ENCODE measurements at regions not wholly inside any gene's neighbourhood (a gene's known extent, or its start where the extent isn't known, plus 50 kb on each side); places are given as distances from the start of the nearest gene placed in this dataset.

GRCh38 chr4:180084561-180084960 is 2158.6 kb upstream of the TENM3 start:
- peaks cover 0 to 6% (median 5%) of the 10 kb centered on the region in 3 donors for H3K9me3 Mint-ChIP-seq
- H3K4me3 Mint-ChIP-seq = no peak overlapping the region
- Histone ChIP-seq H3K36me3 (ENCODE audit: control insufficient read depth in 2 of 2, extremely low read depth in 1 of 2, insufficient read depth in 1 of 2, low read length in 1 of 2) (no peaks in the 10 kb centered on the region), H3K27ac (ENCODE audit: low read length) (no peak overlapping the region), H3K4me1 (ENCODE audit: control insufficient read depth in 1 of 2, extremely low read depth in 1 of 2, insufficient read depth in 2 of 2, low read length in 2 of 2) (no peaks in the 10 kb centered on the region), H3K9me3 (no peaks in the 10 kb centered on the region), H3K4me3 (ENCODE audit: control insufficient read depth in 1 of 2, extremely low read depth in 1 of 2, low read length in 1 of 2) (no peak overlapping the region), H3K27me3 (replicated peaks in 1 of 2; ENCODE audit: control insufficient read depth in 2 of 2, extremely low read depth in 1 of 2, insufficient read depth in 2 of 2, low read length in 1 of 2) (no peaks in the 10 kb centered on the region)
- DNase-seq = no peak
- H3K27me3 Mint-ChIP-seq = no peaks in the 10 kb centered on the region
- no CpG with 5 or more reads among the region's 4 CpGs for WGBS (ENCODE audit: insufficient coverage)
- H3K36me3 Mint-ChIP-seq = no peaks in the 10 kb centered on the region
- ChIA-PET POLR2A (no interaction called here), CTCF (no interaction called here)
- H3K4me1 Mint-ChIP-seq = no peaks in the 10 kb centered on the region
- ATAC-seq (replicated peaks in 1 of 4) = no peak
- no peak overlapping the region for H3K27ac Mint-ChIP-seq

- H3K36me3 Mint-ChIP-seq = no peaks in the 10 kb centered on the region
- ATAC-seq (replicated peaks in 1 of 4) = no peak
- H3K4me1 Mint-ChIP-seq = no peaks in the 10 kb centered on the region
These were observed 2156.6 kb upstream of the TENM3 start for GRCh38 chr4:180086480-180087190.

GRCh38 chr4:180098586-180098985 is 2144.6 kb upstream of the TENM3 start:
- H3K27me3 ChIP-seq (replicated peaks in 1 of 2; ENCODE audit: control insufficient read depth in 2 of 2, extremely low read depth in 1 of 2, insufficient read depth in 2 of 2, low read length in 1 of 2) = no peaks in the 10 kb centered on the region
- no peaks in the 10 kb centered on the region for H3K27me3 Mint-ChIP-seq
- no peaks in the 10 kb centered on the region for H3K4me1 ChIP-seq (ENCODE audit: control insufficient read depth in 1 of 2, extremely low read depth in 1 of 2, insufficient read depth in 2 of 2, low read length in 2 of 2)
- no peak for ATAC-seq (replicated peaks in 1 of 4)
- no peak overlapping the region for H3K27ac ChIP-seq (ENCODE audit: low read length)
- peaks cover 3 to 18% (median 13%) of the 10 kb centered on the region in 3 donors for H3K9me3 Mint-ChIP-seq
- no peak overlapping the region for H3K4me3 Mint-ChIP-seq
- no peak overlapping the region for H3K4me3 ChIP-seq (ENCODE audit: control insufficient read depth in 1 of 2, extremely low read depth in 1 of 2, low read length in 1 of 2)
- no peak for DNase-seq
- ChIA-PET POLR2A (no interaction called here), CTCF (no interaction called here)
- H3K36me3 ChIP-seq (ENCODE audit: control insufficient read depth in 2 of 2, extremely low read depth in 1 of 2, insufficient read depth in 1 of 2, low read length in 1 of 2) = no peaks in the 10 kb centered on the region
- no peak overlapping the region for H3K27ac Mint-ChIP-seq
- no peaks in the 10 kb centered on the region for H3K9me3 ChIP-seq
- H3K36me3 Mint-ChIP-seq = no peaks in the 10 kb centered on the region
- no peaks in the 10 kb centered on the region for H3K4me1 Mint-ChIP-seq

More at GRCh38 chr4:180086480-180087190, 2156.6 kb upstream of the TENM3 start:
- Histone ChIP-seq H3K4me1 (ENCODE audit: control insufficient read depth in 1 of 2, extremely low read depth in 1 of 2, insufficient read depth in 2 of 2, low read length in 2 of 2) (no peaks in the 10 kb centered on the region), H3K27me3 (replicated peaks in 1 of 2; ENCODE audit: control insufficient read depth in 2 of 2, extremely low read depth in 1 of 2, insufficient read depth in 2 of 2, low read length in 1 of 2) (no peaks in the 10 kb centered on the region), H3K9me3 (no peaks in the 10 kb centered on the region), H3K36me3 (ENCODE audit: control insufficient read depth in 2 of 2, extremely low read depth in 1 of 2, insufficient read depth in 1 of 2, low read length in 1 of 2) (no peaks in the 10 kb centered on the region), H3K4me3 (ENCODE audit: control insufficient read depth in 1 of 2, extremely low read depth in 1 of 2, low read length in 1 of 2) (no peak overlapping the region), H3K27ac (ENCODE audit: low read length) (no peak overlapping the region)
- ChIA-PET CTCF (no interaction called here), POLR2A (no interaction called here)
- H3K9me3 Mint-ChIP-seq = peaks cover 0 to 6% (median 3%) of the 10 kb centered on the region in 3 donors
- WGBS (ENCODE audit: insufficient coverage) = 0% methylated on average over 1 of the region's 2 CpGs
- no peak for DNase-seq
- no peak overlapping the region for H3K27ac Mint-ChIP-seq
- H3K27me3 Mint-ChIP-seq = no peaks in the 10 kb centered on the region
- no peak overlapping the region for H3K4me3 Mint-ChIP-seq

- 4% methylated on average over 2 of the region's 5 CpGs for WGBS (ENCODE audit: insufficient coverage)
- H3K27me3 ChIP-seq (replicated peaks in 1 of 2; ENCODE audit: control insufficient read depth in 2 of 2, extremely low read depth in 1 of 2, insufficient read depth in 2 of 2, low read length in 1 of 2) = no peaks in the 10 kb centered on the region
- DNase-seq (no peak), ATAC-seq (replicated peaks in 1 of 4) (no peak)
- Mint-ChIP-seq H3K27ac (no peak overlapping the region), H3K9me3 (peaks cover 3 to 18% (median 13%) of the 10 kb centered on the region in 3 donors), H3K36me3 (no peaks in the 10 kb centered on the region), H3K4me1 (no peaks in the 10 kb centered on the region), H3K4me3 (no peak overlapping the region), H3K27me3 (no peaks in the 10 kb centered on the region)
- ChIA-PET CTCF (no interaction called here), POLR2A (no interaction called here)
- H3K4me3 ChIP-seq (ENCODE audit: control insufficient read depth in 1 of 2, extremely low read depth in 1 of 2, low read length in 1 of 2) = no peak overlapping the region
- H3K9me3 ChIP-seq = no peaks in the 10 kb centered on the region
- H3K27ac ChIP-seq (ENCODE audit: low read length) = no peak overlapping the region
- no peaks in the 10 kb centered on the region for H3K4me1 ChIP-seq (ENCODE audit: control insufficient read depth in 1 of 2, extremely low read depth in 1 of 2, insufficient read depth in 2 of 2, low read length in 2 of 2)
- H3K36me3 ChIP-seq (ENCODE audit: control insufficient read depth in 2 of 2, extremely low read depth in 1 of 2, insufficient read depth in 1 of 2, low read length in 1 of 2) = no peaks in the 10 kb centered on the region
These were observed 2143.2 kb upstream of the TENM3 start for GRCh38 chr4:180099957-180100356.

GRCh38 chr4:180100433-180101344 is 2142.5 kb upstream of the TENM3 start:
- Histone ChIP-seq H3K27me3 (replicated peaks in 1 of 2; ENCODE audit: control insufficient read depth in 2 of 2, extremely low read depth in 1 of 2, insufficient read depth in 2 of 2, low read length in 1 of 2) (no peaks in the 10 kb centered on the region), H3K27ac (ENCODE audit: low read length) (no peak overlapping the region), H3K36me3 (ENCODE audit: control insufficient read depth in 2 of 2, extremely low read depth in 1 of 2, insufficient read depth in 1 of 2, low read length in 1 of 2) (no peaks in the 10 kb centered on the region), H3K4me3 (ENCODE audit: control insufficient read depth in 1 of 2, extremely low read depth in 1 of 2, low read length in 1 of 2) (no peak overlapping the region), H3K4me1 (ENCODE audit: control insufficient read depth in 1 of 2, extremely low read depth in 1 of 2, insufficient read depth in 2 of 2, low read length in 2 of 2) (no peaks in the 10 kb centered on the region), H3K9me3 (no peaks in the 10 kb centered on the region)
- Mint-ChIP-seq H3K9me3 (peaks cover 3 to 18% (median 13%) of the 10 kb centered on the region in 3 donors), H3K27me3 (no peaks in the 10 kb centered on the region), H3K36me3 (no peaks in the 10 kb centered on the region), H3K4me3 (no peak overlapping the region), H3K4me1 (no peaks in the 10 kb centered on the region), H3K27ac (no peak overlapping the region)
- DNase-seq (no peak), ATAC-seq (replicated peaks in 1 of 4) (no peak)
- 87% methylated on average over 17 of the region's 22 CpGs for WGBS (ENCODE audit: insufficient coverage)
- ChIA-PET POLR2A (no interaction called here), CTCF (no interaction called here)

- H3K36me3 Mint-ChIP-seq = no peaks in the 10 kb centered on the region
- H3K36me3 ChIP-seq (ENCODE audit: control insufficient read depth in 2 of 2, extremely low read depth in 1 of 2, insufficient read depth in 1 of 2, low read length in 1 of 2) = no peaks in the 10 kb centered on the region
- no peaks in the 10 kb centered on the region for H3K4me1 ChIP-seq (ENCODE audit: control insufficient read depth in 1 of 2, extremely low read depth in 1 of 2, insufficient read depth in 2 of 2, low read length in 2 of 2)
- POLR2A ChIA-PET = no interaction called here
- H3K27me3 ChIP-seq (replicated peaks in 1 of 2; ENCODE audit: control insufficient read depth in 2 of 2, extremely low read depth in 1 of 2, insufficient read depth in 2 of 2, low read length in 1 of 2) = no peaks in the 10 kb centered on the region
- no peaks in the 10 kb centered on the region for H3K4me1 Mint-ChIP-seq
- H3K9me3 Mint-ChIP-seq = peaks cover 3 to 21% (median 17%) of the 10 kb centered on the region in 3 donors
- no peak overlapping the region for H3K27ac Mint-ChIP-seq
- CTCF ChIA-PET = no interaction called here
- DNase-seq = no peak
- no peak overlapping the region for H3K27ac ChIP-seq (ENCODE audit: low read length)
- no peak overlapping the region for H3K4me3 Mint-ChIP-seq
- H3K9me3 ChIP-seq = no peaks in the 10 kb centered on the region
- WGBS (ENCODE audit: insufficient coverage) = 83% methylated on average over 24 of the region's 28 CpGs
- H3K4me3 ChIP-seq (ENCODE audit: control insufficient read depth in 1 of 2, extremely low read depth in 1 of 2, low read length in 1 of 2) = no peak overlapping the region
- H3K27me3 Mint-ChIP-seq = no peaks in the 10 kb centered on the region
- no peak for ATAC-seq (replicated peaks in 1 of 4)
These were observed 2141.7 kb upstream of the TENM3 start for GRCh38 chr4:180101348-180102083.
